GM06990 (cell line): ENCODE measurements at regions not wholly inside any gene's neighbourhood (a gene's known extent, or its start where the extent isn't known, plus 50 kb on each side); places are given as distances from the start of the nearest gene placed in this dataset.

Experiments used
- DNase-seq: peaks from one replicate; pipeline ENCODE4 v3.0.0-alpha.2; 2011; ENCODE audit not compliant: insufficient read length; ENCODE audit errors: extremely low read depth
- H3K27me3 ChIP-seq: replicated peaks from 2 replicates; pipeline ENCODE4 v1.6.0; 2011; ENCODE audit warnings: low read length; ENCODE audit not compliant: control insufficient read depth, insufficient read depth
- H3K36me3 ChIP-seq: 2 replicates; pipeline ENCODE4 v1.5.1; 2011; ENCODE audit warnings: low read length; ENCODE audit not compliant: control insufficient read depth, insufficient read depth
- H3K4me3 ChIP-seq: replicated peaks from 2 replicates; pipeline ENCODE4 v1.5.1; 2011; ENCODE audit warnings: low read depth, mild to moderate bottlenecking, control low read depth, low read length
- TF ChIP-seq, protein P1 (sequence below): IDR thresholded peaks from 2 replicates; pipeline ENCODE4 v1.5.1; 2011; ENCODE audit warnings: low read length, control low read depth, mild to moderate bottlenecking, inconsistent platforms; ENCODE audit not compliant: insufficient read depth, poor library complexity, severe bottlenecking

- Histone ChIP-seq H3K36me3 (no peaks in the 10 kb centered on the region), H3K27me3 (no peaks in the 10 kb centered on the region), H3K4me3 (no peak overlapping the region)
- DNase-seq: no peak
- TF ChIP-seq, protein P1, sequence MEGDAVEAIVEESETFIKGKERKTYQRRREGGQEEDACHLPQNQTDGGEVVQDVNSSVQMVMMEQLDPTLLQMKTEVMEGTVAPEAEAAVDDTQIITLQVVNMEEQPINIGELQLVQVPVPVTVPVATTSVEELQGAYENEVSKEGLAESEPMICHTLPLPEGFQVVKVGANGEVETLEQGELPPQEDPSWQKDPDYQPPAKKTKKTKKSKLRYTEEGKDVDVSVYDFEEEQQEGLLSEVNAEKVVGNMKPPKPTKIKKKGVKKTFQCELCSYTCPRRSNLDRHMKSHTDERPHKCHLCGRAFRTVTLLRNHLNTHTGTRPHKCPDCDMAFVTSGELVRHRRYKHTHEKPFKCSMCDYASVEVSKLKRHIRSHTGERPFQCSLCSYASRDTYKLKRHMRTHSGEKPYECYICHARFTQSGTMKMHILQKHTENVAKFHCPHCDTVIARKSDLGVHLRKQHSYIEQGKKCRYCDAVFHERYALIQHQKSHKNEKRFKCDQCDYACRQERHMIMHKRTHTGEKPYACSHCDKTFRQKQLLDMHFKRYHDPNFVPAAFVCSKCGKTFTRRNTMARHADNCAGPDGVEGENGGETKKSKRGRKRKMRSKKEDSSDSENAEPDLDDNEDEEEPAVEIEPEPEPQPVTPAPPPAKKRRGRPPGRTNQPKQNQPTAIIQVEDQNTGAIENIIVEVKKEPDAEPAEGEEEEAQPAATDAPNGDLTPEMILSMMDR: no peak
Observed at GRCh38 chr4:144818136-144818535, 172.2 kb downstream of the HHIP start.

DNA sequence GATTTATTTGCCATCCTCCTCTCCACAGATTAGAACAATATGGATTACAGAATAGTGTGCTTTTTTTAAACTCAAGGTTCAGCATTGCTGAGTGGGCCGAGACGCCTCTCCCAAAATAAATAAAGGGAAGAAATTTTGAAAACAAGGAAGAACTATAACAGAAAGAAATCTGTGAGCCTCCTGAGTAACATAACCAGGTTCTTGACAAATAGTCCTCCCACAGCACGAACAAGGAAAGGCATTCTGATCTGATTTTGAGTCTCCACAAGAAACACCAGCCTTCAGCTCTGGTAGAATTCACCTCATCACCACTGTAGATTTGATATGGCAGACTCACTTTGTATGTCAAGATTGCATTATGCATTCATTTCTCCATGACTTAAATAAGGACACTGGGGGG is 173.6 kb downstream of the HHIP start:
- TF ChIP-seq, protein P1: no peak
- DNase-seq: no peak
- Histone ChIP-seq H3K27me3 (no peaks in the 10 kb centered on the region), H3K36me3 (no peaks in the 10 kb centered on the region), H3K4me3 (no peak overlapping the region)

DNA sequence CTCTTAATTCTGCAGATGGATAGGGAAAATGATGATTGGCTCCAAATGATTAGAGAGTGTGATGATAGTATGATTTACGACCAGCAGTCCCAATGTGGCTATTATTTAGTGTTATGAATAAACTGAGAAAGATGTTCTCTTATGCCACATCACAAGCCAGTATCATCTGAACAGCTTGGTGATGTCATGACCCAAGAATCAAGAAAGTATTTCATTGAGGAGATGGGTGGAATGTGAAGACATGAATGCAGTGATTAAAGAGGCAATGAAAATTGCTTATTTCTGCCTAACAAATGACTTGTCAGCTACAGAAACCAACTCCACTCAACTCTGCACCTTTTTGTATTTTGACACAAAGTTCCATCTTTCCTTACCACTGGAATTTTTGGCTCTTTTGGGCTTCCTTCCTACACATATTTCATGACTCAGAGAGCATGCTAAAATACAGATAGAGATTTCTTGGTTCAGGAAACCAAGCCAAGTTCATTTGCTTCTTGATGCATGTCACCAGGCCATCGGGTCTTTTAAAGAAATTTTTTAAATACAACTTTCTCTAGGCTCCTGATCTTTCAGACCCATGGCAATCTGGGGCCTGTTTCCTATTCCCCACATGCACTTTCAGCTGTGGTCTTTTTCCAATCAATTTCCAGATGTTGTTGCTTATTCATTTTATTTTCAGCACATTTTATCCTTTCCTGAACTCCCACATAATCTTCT is 174.2 kb downstream of the HHIP start:
- DNase-seq: no peak
- TF ChIP-seq, protein P1: no peak
- no peaks in the 10 kb centered on the region for H3K27me3 ChIP-seq
- H3K36me3 ChIP-seq: no peaks in the 10 kb centered on the region
- H3K4me3 ChIP-seq: no peak overlapping the region

DNA sequence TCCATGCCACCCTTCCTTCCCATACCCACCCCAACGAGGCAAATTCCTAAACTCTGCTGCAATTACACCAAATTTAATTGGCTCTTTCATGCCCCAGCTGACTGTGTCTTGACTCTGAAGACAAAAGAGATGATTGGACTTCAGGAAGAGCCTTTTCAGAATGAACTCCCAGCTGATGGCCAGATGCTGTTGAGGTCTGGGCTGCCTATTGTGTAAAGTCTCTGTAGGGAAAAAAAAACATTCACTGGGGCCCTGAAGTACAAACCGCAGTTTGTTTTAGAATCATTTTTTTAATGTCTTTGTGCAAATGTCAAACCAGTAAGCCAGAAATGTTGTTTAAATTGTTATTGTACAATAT is 174.8 kb downstream of the HHIP start:
- no peaks in the 10 kb centered on the region for H3K27me3 ChIP-seq
- H3K4me3 ChIP-seq: no peak overlapping the region
- TF ChIP-seq, protein P1: no peak
- H3K36me3 ChIP-seq: no peaks in the 10 kb centered on the region
- no peak for DNase-seq

GRCh38 chr4:144831971-144832370 is 186.0 kb downstream of the HHIP start:
- Histone ChIP-seq H3K36me3 (no peaks in the 10 kb centered on the region), H3K4me3 (no peak overlapping the region), H3K27me3 (no peaks in the 10 kb centered on the region)
- TF ChIP-seq, protein P1: no peak
- no peak for DNase-seq

DNA sequence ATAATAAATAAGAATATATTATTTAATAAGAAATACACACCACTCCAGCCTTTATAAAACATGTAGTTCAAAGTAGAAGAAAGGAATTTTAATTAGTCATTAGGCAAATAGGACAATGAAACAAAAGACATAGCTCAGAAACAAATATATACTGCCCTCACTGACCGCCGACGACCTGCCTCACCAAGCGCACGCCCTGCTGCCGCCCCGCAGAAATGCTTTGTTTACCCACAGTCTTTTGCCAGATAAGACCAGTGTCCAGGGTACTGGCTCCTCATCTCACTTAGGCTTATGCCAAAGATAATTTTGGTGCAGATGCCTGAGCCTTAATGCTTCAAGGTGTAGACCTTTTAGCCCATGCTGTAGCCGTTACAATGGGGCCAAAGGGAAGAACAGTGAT is 199.5 kb downstream of the HHIP start:
- no peak for DNase-seq
- TF ChIP-seq, protein P1: no peak
- Histone ChIP-seq H3K36me3 (no peaks in the 10 kb centered on the region), H3K4me3 (no peak overlapping the region), H3K27me3 (no peaks in the 10 kb centered on the region)
